ENCODE measurements at regions not wholly inside any gene's neighbourhood (a gene's known extent, or its start where the extent isn't known, plus 50 kb on each side); places are given as distances from the start of the nearest gene placed in this dataset.

DNA sequence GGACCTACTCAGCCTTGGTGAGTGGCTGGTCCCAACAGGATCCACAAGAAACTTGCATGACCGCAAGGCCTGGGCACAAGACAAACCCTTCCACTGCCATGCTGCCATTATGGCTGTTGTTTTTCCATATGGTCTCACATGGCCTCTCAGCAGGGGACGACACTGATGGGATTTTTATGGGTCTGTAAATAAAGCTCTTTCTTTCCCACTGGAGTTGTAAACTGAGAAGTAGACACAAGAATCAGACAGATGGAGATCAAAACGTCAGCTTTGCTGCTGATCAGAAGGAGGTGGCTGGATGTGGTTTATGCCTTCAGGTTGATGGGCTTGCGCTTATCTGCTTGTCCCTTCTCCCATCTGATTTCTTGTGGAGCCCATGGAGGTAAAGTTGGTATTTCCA is 138.1 kb upstream of the KCNJ6 start:
- WGBS, 2 donors: 76 to 80% methylated on average over 4 of the region's 4 CpGs
- H3K27me3 ChIP-seq: peaks cover 0 to under 1% (median 0%) of the 10 kb centered on the region in 7 donors
- H3K27ac ChIP-seq: no peak overlapping the region
- H3K9me3 ChIP-seq: no peaks in the 10 kb centered on the region
- no peak overlapping the region for H3K4me3 ChIP-seq
- no peaks in the 10 kb centered on the region for H3K4me1 ChIP-seq
- TF ChIP-seq, protein P1, sequence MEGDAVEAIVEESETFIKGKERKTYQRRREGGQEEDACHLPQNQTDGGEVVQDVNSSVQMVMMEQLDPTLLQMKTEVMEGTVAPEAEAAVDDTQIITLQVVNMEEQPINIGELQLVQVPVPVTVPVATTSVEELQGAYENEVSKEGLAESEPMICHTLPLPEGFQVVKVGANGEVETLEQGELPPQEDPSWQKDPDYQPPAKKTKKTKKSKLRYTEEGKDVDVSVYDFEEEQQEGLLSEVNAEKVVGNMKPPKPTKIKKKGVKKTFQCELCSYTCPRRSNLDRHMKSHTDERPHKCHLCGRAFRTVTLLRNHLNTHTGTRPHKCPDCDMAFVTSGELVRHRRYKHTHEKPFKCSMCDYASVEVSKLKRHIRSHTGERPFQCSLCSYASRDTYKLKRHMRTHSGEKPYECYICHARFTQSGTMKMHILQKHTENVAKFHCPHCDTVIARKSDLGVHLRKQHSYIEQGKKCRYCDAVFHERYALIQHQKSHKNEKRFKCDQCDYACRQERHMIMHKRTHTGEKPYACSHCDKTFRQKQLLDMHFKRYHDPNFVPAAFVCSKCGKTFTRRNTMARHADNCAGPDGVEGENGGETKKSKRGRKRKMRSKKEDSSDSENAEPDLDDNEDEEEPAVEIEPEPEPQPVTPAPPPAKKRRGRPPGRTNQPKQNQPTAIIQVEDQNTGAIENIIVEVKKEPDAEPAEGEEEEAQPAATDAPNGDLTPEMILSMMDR (IDR thresholded peaks at IDR 0.05): no peak
- DNase-seq (no peak), ATAC-seq (no peak)
- no peaks in the 10 kb centered on the region for H3K36me3 ChIP-seq
- intact Hi-C loops (cut with DNase I): no loop called here

DNA sequence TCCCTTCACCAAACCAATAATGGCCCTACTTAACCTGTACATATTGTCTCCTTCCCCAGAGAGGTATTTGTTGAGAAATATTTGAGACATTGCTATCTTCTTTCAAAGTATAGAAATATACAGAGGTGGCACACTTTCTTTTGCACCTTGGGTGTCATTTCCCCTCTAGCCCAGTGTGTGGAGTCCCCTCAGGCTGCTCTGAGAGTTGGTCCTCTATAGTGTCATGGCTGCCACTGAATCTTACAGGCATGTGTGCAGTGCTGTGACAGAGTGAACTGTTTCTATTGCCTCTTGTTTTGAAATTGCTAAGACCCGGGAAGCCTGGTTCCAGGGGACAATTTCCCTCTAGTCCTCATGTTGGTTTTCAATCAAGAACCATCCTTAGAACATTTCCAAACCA is 140.2 kb upstream of the KCNJ6 start:
- TF ChIP-seq, protein P1 (IDR thresholded peaks at IDR 0.05): no peak
- intact Hi-C loops (cut with DNase I): no loop called here
- Histone ChIP-seq H3K9me3 (no peaks in the 10 kb centered on the region), H3K36me3 (no peaks in the 10 kb centered on the region), H3K27ac (no peak overlapping the region), H3K4me1 (no peaks in the 10 kb centered on the region), H3K4me3 (no peak overlapping the region), H3K27me3 (no peaks in the 10 kb centered on the region)
- WGBS, 2 donors: 84 to 85% methylated on average over 1 of the region's 1 CpG
- no peak for DNase-seq
- no peak for ATAC-seq

DNA sequence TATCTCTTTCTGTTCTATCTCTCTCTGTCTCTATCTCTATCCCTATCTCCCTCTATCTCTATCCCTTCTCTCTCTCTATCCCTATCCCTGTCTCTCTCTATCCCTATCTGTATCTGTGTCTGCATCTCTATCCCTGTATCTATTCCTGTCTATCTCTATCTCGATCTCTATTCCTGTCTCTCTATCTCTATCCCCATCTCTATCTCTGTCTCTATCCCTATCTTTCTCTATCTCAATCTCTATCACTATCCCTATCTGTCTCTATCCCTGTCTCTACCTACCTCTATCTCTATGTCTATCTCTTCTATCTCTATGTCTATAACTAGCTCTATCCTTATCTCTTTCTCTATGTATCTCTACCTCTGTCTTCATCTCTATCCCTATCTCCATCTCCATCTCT is 141.4 kb upstream of the KCNJ6 start:
- Histone ChIP-seq H3K9me3 (no peaks in the 10 kb centered on the region), H3K27ac (no peak overlapping the region), H3K36me3 (no peaks in the 10 kb centered on the region), H3K4me3 (no peak overlapping the region), H3K4me1 (no peaks in the 10 kb centered on the region), H3K27me3 (no peaks in the 10 kb centered on the region)
- intact Hi-C loops (cut with DNase I): no loop called here
- ATAC-seq (no peak), DNase-seq (no peak)
- TF ChIP-seq, protein P1 (IDR thresholded peaks at IDR 0.05): no peak
- WGBS, 2 donors: 79 to 93% methylated on average over 1 of the region's 1 CpG

DNA sequence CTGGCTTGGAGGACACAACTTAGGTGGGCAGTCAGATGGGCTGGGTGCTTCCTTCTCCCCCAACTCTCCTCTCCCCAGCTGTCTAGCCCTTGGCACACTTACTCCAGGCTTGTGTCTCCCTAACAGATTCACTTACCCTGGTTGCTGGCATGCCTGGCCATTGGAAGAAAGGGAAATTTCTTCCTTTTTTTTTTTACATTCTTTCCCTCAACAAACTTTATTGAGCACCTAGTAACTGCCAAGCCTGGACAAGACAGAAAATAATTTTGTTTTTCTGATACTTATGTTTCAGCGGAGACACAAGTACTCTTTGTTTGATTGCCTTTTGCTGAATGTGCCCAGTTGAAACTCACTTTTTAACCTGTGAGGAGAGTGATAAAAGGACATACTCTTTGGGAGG is 144.3 kb upstream of the KCNJ6 start:
- Histone ChIP-seq H3K9me3 (no peaks in the 10 kb centered on the region), H3K4me1 (no peaks in the 10 kb centered on the region), H3K27ac (no peak overlapping the region), H3K36me3 (no peaks in the 10 kb centered on the region), H3K27me3 (no peaks in the 10 kb centered on the region), H3K4me3 (no peak overlapping the region)
- TF ChIP-seq, protein P1 (IDR thresholded peaks at IDR 0.05): no peak
- intact Hi-C loops (cut with DNase I): no loop called here
- DNase-seq: no peak
- WGBS, 2 donors: 94 to 98% methylated on average over 1 of the region's 1 CpG
- ATAC-seq: no peak

Measured in heart right ventricle (tissue), 16 donors.